ENCODE measurements at regions not wholly inside any gene's neighbourhood (a gene's known extent, or its start where the extent isn't known, plus 50 kb on each side); places are given as distances from the start of the nearest gene placed in this dataset.

GRCh38 chr4:30295652-30296051, 424.5 kb upstream of the PCDH7 start (continued):
- TF ChIP-seq, protein P1, sequence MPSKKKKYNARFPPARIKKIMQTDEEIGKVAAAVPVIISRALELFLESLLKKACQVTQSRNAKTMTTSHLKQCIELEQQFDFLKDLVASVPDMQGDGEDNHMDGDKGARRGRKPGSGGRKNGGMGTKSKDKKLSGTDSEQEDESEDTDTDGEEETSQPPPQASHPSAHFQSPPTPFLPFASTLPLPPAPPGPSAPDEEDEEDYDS (CRISPR knock-in tag; IDR thresholded peaks at IDR 0.05), result no peak
- TF ChIP-seq PBX3 (CRISPR knock-in tag; IDR thresholded peaks at IDR 0.05; ENCODE audit: borderline replicate concordance), result no peak

DNA sequence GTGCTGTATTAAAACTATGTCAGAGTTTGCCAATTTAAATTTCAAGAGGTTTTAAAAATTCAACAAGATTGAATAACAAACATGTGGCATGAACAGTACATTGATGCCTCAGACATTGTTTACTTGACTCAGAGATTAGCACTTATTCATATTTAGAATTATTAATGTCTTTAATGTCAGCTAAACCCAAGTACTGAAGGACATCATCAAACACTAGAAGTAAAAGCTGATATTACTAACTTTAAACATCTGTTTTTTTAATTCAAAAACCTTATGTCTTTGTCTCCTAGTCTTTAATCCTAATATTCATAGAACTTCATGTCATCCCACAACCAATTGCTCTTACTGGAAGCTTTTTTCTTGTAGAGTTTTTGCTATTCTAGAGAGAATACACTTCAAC, 406.2 kb upstream of the PCDH7 start:
- in situ Hi-C loops (cut with HindIII; ENCODE audit: extremely low pct_ligation_motif_present, low pct_unique_long_range_greater_than_20kb) (no loop called here), intact Hi-C loops (cut with micrococcal nuclease; ENCODE audit: unreplicated experiment) (no loop called here)
- ChIA-PET CTCF (ENCODE audit: low intra/inter-chr PET ratio, low total read pairs) (no interaction called here), POLR2A (no interaction called here)
- no peaks in the 10 kb centered on the region for H3K4me1 ChIP-seq (ENCODE audit: insufficient read depth, low read length)
- H4K20me1 ChIP-seq (ENCODE audit: insufficient read depth, low read length), result no peaks in the 10 kb centered on the region
- H2AFZ ChIP-seq (ENCODE audit: low read length), result no peak overlapping the region
- no peak overlapping the region for H3K4me2 ChIP-seq (ENCODE audit: low read depth, low read length)
- H3K9me3 ChIP-seq (ENCODE audit: low read length), result peaks cover 80% of the 10 kb centered on the region
- no peaks in the 10 kb centered on the region for H3K36me3 ChIP-seq (replicated peaks in 1 of 2; ENCODE audit: control insufficient read depth in 1 of 2, insufficient read depth in 2 of 2, low read length in 2 of 2)
- H3K27me3 ChIP-seq (ENCODE audit: control insufficient read depth in 1 of 2, insufficient read depth in 2 of 2, low read length in 2 of 2), result no peaks in the 10 kb centered on the region
- no peak overlapping the region for H3K27ac ChIP-seq (ENCODE audit: extremely low read length, insufficient read depth, low read length)
- FAIRE-seq (no peak), ATAC-seq (no peak), DNase-seq (ENCODE audit: low spot score) (no peak)
- BruUV-seq (replicated peaks), result no TSS peak
- no peaks in the 10 kb centered on the region for H3K79me2 ChIP-seq (ENCODE audit: insufficient read depth, low read length)
- H3K4me3 ChIP-seq (replicated peaks in 1 of 3; ENCODE audit: insufficient read depth in 1 of 3, low read depth in 2 of 3, low read length in 3 of 3), result no peak overlapping the region
- H3K9ac ChIP-seq (ENCODE audit: insufficient read depth, low read depth, low read length), result no peak overlapping the region
- no peak for TF ChIP-seq MBD4 (IDR thresholded peaks at IDR 0.05; ENCODE audit: borderline replicate concordance, low read length)
- TF ChIP-seq RORA (CRISPR knock-in tag; IDR thresholded peaks at IDR 0.05), result no peak
- TF ChIP-seq CREM (IDR thresholded peaks at IDR 0.05), result no peak
- TF ChIP-seq CREM (CRISPR knock-in tag; IDR thresholded peaks at IDR 0.05), result no peak
- TF ChIP-seq KDM6A (CRISPR knock-in tag; IDR thresholded peaks at IDR 0.05; ENCODE audit: low read depth), result no peak
- TF ChIP-seq, protein P2, sequence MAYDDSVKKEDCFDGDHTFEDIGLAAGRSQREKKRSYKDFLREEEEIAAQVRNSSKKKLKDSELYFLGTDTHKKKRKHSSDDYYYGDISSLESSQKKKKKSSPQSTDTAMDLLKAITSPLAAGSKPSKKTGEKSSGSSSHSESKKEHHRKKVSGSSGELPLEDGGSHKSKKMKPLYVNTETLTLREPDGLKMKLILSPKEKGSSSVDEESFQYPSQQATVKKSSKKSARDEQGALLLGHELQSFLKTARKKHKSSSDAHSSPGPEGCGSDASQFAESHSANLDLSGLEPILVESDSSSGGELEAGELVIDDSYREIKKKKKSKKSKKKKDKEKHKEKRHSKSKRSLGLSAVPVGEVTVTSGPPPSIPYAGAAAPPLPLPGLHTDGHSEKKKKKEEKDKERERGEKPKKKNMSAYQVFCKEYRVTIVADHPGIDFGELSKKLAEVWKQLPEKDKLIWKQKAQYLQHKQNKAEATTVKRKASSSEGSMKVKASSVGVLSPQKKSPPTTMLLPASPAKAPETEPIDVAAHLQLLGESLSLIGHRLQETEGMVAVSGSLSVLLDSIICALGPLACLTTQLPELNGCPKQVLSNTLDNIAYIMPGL (CRISPR knock-in tag; IDR thresholded peaks at IDR 0.05; ENCODE audit: borderline replicate concordance in 1 of 2, low read depth in 1 of 2), result no peak
- TF ChIP-seq, protein P3, sequence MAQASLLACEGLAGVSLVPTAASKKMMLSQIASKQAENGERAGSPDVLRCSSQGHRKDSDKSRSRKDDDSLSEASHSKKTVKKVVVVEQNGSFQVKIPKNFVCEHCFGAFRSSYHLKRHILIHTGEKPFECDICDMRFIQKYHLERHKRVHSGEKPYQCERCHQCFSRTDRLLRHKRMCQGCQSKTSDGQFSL (CRISPR knock-in tag; IDR thresholded peaks at IDR 0.05), result no peak
- TF ChIP-seq ZKSCAN5 (CRISPR knock-in tag; IDR thresholded peaks at IDR 0.05), result no peak
- no peak for TF ChIP-seq ZNF879 (CRISPR knock-in tag; IDR thresholded peaks at IDR 0.05)
- TF ChIP-seq, protein P4, sequence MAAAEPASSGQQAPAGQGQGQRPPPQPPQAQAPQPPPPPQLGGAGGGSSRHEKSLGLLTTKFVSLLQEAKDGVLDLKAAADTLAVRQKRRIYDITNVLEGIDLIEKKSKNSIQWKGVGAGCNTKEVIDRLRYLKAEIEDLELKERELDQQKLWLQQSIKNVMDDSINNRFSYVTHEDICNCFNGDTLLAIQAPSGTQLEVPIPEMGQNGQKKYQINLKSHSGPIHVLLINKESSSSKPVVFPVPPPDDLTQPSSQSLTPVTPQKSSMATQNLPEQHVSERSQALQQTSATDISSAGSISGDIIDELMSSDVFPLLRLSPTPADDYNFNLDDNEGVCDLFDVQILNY (CRISPR knock-in tag; conservative IDR thresholded peaks at IDR 0.05), result no peak
- no peak for TF ChIP-seq ZNF292 (CRISPR knock-in tag; IDR thresholded peaks at IDR 0.05; ENCODE audit: borderline replicate concordance, low read depth)
- no peak for TF ChIP-seq ZBTB7B (CRISPR knock-in tag; IDR thresholded peaks at IDR 0.05)
- no peak for TF ChIP-seq MTA1 (CRISPR knock-in tag; IDR thresholded peaks at IDR 0.05; ENCODE audit: borderline replicate concordance)
- no peak for TF ChIP-seq FOXO4 (CRISPR knock-in tag; conservative IDR thresholded peaks at IDR 0.05)
